Motor neuron (in vitro differentiated cells): ENCODE measurements at regions not wholly inside any gene's neighbourhood (a gene's known extent, or its start where the extent isn't known, plus 50 kb on each side); places are given as distances from the start of the nearest gene placed in this dataset.

Experiments
- ATAC-seq, 8 experiments: fragments of 200-7000 bp; cut with Tn5 transposase; replicated peaks in 6 of 8; 2 replicates each; pipeline ENCODE4 v1.8.0; 2021; ENCODE audit warnings: mild to moderate bottlenecking in 8 of 8, moderate library complexity in 8 of 8
- H3K27ac ChIP-seq, 2 donors: fragments of 250-450 bp; sonication (Bioruptor Pico); 2 replicates each; pipeline ENCODE4 v1.9.0; 2021; ENCODE audit warnings: antibody characterized with exemption in 2 of 2, mild to moderate bottlenecking in 2 of 2, moderate library complexity in 1 of 2
- H3K4me1 ChIP-seq, 2 donors: fragments of 250-450 bp; sonication (Bioruptor Pico); replicated peaks in 1 of 2; 2 replicates each; pipeline ENCODE4 v1.6.1; 2021; ENCODE audit warnings: antibody characterized with exemption in 2 of 2, mild to moderate bottlenecking in 2 of 2, moderate library complexity in 1 of 2
- H3K4me3 ChIP-seq, 5 donors: fragments of 250-450 bp; sonication (Bioruptor Pico); 2 replicates each; pipeline ENCODE4 v1.9.0; 2021; ENCODE audit warnings: antibody characterized with exemption in 5 of 5, mild to moderate bottlenecking in 5 of 5, moderate library complexity in 4 of 5
- WGBS, 10 experiments: fragments of 450-650 bp; shearing (Covaris generic); methylation state at CpG; one replicate each; pipeline ENCODE4 v1.0.0; 2022; 5-methylcytosine and 5-hydroxymethylcytosine counted together
- in situ Hi-C, 9 experiments: fragments of 400-800 bp; cut with MboI; loops; one replicate each; pipeline ENCODE4 v1.15.0; 2021; ENCODE audit warnings: low sequenced_read_pairs in 9 of 9, low pct_unique_long_range_greater_than_20kb in 2 of 9; ENCODE audit not compliant: unreplicated experiment in 9 of 9

DNA sequence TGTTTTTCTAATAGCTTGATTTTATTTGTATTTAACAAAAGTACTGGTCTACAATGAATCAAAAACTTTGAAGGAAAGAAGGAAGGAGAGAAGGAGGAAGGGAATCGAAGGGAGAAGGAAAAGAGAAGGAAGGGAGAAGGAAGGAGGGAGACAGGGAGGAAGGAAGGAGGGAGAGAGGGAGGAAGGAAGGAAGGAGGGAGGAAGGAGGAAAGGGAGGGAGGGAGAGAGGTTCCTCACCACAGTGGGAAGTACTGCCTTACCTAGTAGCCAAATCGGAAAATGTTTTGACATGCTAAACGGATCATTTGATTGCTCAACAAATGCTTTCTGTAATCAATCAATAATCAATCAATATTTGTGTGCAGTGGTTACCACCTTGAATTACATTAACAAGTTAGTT, 225.8 kb upstream of the CELF2 start:
- H3K4me1 ChIP-seq: peaks cover 8 to 10% of the 10 kb centered on the region in 2 donors
- in situ Hi-C loops: no loop called here
- no peak overlapping the region for H3K4me3 ChIP-seq
- no peak for ATAC-seq
- 20 to 100% (median 67%) methylated on average over 1 to 3 of the region's 3 CpGs; no CpG with 5 or more reads in 3 of the 10 experiments for WGBS, 10 experiments
- H3K27ac ChIP-seq: no peak overlapping the region

DNA sequence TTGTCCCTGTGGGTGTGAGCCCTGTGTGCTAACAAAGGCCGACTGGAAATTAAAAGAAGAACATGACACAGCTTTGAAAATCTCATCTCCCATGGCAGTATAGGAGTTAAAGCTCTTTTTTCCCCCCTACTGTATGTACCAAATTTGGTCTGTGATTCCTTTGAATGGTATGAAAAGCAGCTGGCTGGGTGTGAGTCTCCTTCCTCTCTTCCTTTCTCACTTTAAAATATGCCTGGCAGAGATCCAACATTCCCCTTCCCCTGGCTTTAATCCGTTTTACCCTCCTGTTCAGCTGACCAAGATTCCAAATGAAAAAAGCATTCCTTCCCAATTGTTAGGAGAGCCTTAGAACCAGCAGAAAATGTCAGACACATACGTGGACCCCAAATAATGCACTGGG, 225.0 kb upstream of the CELF2 start:
- ATAC-seq: peak; percentile 58 to 82 (median 69)
- Histone ChIP-seq H3K4me3 (no peak overlapping the region), H3K27ac (no peak overlapping the region), H3K4me1 (peaks cover 8 to 10% of the 10 kb centered on the region in 2 donors)
- in situ Hi-C loops: no loop called here
- 0 to 44% (median 11%) methylated on average over 1 to 3 of the region's 3 CpGs for WGBS, 10 experiments

DNA sequence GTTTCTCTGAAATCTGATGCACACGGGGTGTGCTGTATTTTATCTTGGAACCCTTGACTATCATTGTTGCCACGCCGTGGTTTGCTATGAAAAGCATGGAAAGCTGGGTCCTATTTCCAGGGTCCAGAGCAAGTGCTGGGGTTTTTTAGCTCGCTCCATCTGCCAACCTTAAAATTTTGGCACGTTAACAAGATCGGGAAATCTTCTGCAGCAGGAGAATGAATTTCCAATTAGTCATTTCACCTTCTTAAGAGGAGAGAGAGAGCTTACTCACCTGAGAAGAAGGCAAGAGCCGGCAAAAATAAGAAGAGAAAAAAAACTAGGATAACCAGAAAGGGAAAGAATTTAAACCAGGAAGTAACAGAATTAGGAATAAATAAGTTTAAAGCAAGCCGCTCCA, 223.6 kb upstream of the CELF2 start:
- Histone ChIP-seq H3K27ac (no peak overlapping the region), H3K4me3 (no peak overlapping the region), H3K4me1 (peaks cover 10 to 18% of the 10 kb centered on the region in 2 donors)
- in situ Hi-C loops: no loop called here
- 48 to 100% (median 89%) methylated on average over 3 to 8 of the region's 8 CpGs for WGBS, 10 experiments
- no peak for ATAC-seq

DNA sequence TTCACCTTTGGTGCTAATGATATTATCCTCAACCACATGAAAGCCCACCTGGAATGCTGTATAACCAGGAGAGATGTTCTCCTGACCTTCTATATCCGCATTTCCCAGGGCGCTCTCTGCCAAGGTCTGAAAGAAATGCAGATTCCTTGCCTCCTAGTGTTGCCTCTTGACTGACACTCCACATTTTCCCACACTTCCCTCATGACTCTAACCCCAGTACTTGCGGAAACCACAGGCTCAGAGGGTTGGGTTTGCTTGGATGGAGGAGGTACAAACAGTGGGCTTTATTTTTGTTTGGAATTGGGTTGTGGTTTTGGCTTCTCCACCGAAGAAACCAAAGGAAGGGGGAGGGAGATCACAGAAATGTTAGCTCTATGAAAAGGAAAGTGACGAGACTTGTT, 222.9 kb upstream of the CELF2 start:
- WGBS, 10 experiments: 61 to 100% (median 84%) methylated on average over 1 to 5 of the region's 5 CpGs; no CpG with 5 or more reads in 2 of the 10 experiments
- no peak overlapping the region for H3K27ac ChIP-seq

DNA sequence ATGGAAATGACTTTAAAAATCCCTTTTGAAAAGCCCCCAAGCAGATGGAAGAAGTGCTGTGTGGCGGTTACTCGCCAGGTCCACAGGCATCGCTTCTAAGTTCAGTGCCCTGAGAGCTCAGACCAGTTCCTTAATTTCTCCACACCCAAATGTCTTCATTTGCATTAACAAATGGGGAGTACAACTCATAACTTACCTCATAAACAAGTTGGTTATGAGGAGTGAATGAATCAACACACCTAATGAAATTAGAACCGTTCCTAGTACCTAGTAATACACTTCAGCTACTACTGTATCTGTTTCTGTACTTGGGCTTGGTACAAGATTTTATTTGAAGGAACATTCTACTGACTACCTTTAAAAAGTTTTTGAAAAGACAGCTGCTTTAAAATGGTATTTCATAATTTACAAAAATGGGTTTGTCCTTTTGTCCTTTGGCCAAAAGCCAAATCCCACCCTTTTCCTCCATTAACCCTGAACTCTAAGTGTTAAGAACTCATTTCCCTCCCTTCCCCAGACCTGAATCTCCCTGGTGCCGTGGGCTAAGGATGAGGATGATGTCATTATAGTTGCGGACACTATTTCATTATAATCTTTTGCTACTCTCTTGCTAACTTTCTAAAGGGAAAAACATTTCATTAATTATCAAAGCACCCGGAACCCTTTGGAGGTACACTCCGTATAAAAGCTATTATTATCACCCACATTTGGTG, 221.5 kb upstream of the CELF2 start:
- peak in 4 of 8 experiments; percentile 29 to 53 (median 40) for ATAC-seq
- WGBS, 10 experiments: 28 to 100% (median 89%) methylated on average over 3 to 7 of the region's 8 CpGs; no CpG with 5 or more reads in 1 of the 10 experiments
- in situ Hi-C loops: no loop called here
- peaks cover 10 to 18% of the 10 kb centered on the region in 2 donors for H3K4me1 ChIP-seq
- no peak overlapping the region for H3K4me3 ChIP-seq
- no peak overlapping the region for H3K27ac ChIP-seq

More for the DNA sequence above, 222.9 kb upstream of the CELF2 start:
- no peak for ATAC-seq
- in situ Hi-C loops: no loop called here
- H3K4me3 ChIP-seq: no peak overlapping the region
- peaks cover 10 to 18% of the 10 kb centered on the region in 2 donors for H3K4me1 ChIP-seq

DNA sequence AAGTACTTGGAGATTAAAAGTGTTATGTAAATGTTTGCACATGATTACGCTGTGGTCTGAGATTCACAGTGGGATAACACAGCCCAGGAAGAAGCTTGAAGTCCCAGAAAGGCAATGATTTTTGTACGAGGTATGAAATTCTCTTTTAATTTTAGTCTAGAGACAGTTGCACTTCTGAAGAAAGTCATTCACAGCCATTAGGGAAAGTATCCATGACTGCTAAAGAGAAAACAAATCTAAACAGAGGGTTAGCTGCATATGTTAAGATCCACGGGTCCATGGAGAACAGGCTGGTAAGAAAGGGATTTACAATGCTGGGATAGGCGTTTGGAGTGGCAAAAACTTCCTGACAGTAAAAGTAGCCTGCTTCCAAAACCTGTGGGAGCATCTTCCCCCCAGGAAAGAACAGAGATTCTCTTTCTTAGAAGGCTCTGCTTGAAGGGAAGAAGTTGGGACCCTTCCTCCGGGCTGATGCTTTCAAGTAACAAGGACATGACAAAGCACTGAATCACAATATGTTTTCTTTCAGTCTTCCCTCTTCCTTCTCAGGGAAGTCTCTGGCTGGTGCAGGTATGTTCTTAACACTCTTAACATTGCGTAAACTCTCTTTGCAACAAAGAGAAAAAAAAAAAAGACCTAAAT, 220.8 kb upstream of the CELF2 start:
- in situ Hi-C loops: no loop called here
- peaks cover 10 to 18% of the 10 kb centered on the region in 2 donors for H3K4me1 ChIP-seq
- WGBS, 10 experiments: 6 to 100% (median 60%) methylated on average over 1 to 6 of the region's 6 CpGs
- no peak overlapping the region for H3K4me3 ChIP-seq
- ATAC-seq: peak in 4 of 8 experiments; percentile 7 to 57 (median 46)
- H3K27ac ChIP-seq: no peak overlapping the region

DNA sequence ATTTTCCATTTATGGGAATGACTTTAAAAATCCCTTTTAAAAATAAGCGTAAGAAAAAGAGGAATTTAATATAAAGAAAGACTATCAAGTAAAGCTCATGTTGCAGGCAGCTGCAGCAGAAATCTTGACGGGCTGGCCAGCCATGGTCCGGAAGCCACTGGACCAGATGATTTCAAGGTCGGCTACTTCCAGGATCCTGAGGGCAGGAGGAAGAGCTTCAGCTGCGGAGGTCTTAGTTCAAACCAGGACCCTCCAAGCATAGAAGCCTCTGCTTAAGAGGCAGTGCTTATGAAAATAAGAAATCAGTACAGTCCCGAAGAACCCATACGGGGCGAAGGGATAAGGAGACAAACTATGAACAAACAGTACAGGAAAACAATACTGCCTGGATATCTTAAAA, 220.2 kb upstream of the CELF2 start:
- no peak for ATAC-seq
- no peak overlapping the region for H3K4me3 ChIP-seq
- WGBS, 10 experiments: 0 to 84% (median 77%) methylated on average over 1 to 8 of the region's 8 CpGs
- H3K27ac ChIP-seq: no peak overlapping the region
- peaks cover 6 to 15% of the 10 kb centered on the region in 2 donors for H3K4me1 ChIP-seq
- in situ Hi-C loops: no loop called here

DNA sequence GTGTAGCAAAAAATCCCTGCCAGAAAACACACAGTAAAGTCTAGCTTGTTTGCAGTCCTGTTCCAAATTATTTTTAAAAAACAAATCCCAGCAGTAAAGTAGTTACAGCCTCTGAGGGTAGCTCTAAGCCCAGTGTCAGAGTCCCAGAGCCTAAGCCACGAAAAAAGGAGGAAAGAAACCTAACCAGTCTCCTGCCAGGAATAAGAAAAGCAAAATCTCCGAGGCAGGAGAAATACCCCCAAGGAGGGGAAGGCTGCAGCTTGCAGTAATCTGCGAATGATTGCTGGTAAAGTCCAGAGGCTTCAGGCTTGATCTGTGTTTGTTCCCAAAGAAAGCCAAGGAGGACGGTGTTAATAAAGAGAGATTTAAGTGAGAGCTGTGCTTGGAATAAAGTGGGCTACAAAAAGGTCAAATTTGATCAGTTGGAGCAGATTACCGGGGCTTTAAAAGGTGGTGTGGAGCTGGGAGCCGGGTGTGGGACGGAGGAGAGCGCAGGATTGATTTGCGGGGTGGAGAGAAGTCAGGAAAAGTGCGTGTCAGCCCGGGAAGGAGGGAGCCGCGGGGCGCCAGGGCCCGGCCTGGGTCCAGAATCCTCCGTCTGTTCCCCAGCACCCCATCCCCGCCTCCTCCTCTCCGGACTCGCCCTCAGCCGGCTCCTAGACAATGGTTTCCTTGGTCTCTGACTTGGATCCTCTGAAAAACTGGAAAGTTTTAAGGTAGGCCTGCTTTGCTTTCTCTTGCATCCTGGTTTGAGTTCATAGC, 219.4 kb upstream of the CELF2 start:
- ATAC-seq: peak in 5 of 8 experiments; percentile 16 to 48 (median 23)
- WGBS, 10 experiments: 0 to 51% (median 37%) methylated on average over 1 to 15 of the region's 20 CpGs; no CpG with 5 or more reads in 1 of the 10 experiments
- H3K4me1 ChIP-seq: peaks cover 0 to 10% of the 10 kb centered on the region in 2 donors
- in situ Hi-C loops: no loop called here
- H3K27ac ChIP-seq: no peak overlapping the region
- no peak overlapping the region for H3K4me3 ChIP-seq

DNA sequence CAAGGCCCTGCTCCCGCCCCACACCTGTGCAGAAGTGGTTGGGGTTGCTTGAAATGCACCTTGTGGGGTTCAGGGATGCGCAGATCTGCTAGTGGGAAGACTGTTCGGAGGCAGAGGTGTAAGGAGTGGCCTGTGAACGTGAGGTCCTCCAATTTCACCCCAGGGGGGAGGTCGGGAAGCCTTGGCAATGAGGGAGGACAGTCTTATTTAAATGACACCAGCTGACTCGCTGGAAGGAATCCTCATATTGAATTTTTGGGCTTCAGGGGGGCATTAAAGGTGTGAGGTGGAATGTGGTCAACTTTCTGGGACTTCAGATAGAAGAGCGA, 218.8 kb upstream of the CELF2 start:
- no peak for ATAC-seq
- Histone ChIP-seq H3K4me3 (no peak overlapping the region), H3K4me1 (peaks cover 0 to 10% of the 10 kb centered on the region in 2 donors), H3K27ac (no peak overlapping the region)
- 10 to 84% (median 67%) methylated on average over 2 to 6 of the region's 7 CpGs; no CpG with 5 or more reads in 4 of the 10 experiments for WGBS, 10 experiments
- in situ Hi-C loops: no loop called here

DNA sequence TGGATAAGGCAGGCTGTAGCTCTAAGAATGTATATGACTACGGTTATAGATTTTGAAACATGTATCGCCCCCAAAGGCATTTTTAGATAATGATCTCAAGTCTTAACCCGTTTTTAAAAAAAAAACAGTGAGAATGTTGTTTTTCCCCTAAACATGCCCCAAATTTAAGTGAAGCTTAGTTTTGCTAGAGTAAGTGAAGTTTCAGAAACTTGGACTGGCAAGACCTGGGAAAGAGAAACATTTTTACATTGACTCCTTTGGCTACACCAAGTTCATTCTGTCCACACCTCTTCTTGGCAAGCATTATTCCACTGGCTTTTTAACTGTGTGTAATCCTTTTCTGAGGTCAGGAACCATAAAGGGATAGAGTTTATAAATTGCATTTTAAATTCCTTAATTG, 216.7 kb upstream of the CELF2 start:
- WGBS, 10 experiments: 47 to 100% (median 92%) methylated on average over 1 to 3 of the region's 3 CpGs
- peak in 1 of 8 experiments; percentile 9 for ATAC-seq
- Histone ChIP-seq H3K4me3 (no peak overlapping the region), H3K27ac (no peak overlapping the region), H3K4me1 (peaks cover 0 to 10% of the 10 kb centered on the region in 2 donors)
- in situ Hi-C loops: no loop called here

DNA sequence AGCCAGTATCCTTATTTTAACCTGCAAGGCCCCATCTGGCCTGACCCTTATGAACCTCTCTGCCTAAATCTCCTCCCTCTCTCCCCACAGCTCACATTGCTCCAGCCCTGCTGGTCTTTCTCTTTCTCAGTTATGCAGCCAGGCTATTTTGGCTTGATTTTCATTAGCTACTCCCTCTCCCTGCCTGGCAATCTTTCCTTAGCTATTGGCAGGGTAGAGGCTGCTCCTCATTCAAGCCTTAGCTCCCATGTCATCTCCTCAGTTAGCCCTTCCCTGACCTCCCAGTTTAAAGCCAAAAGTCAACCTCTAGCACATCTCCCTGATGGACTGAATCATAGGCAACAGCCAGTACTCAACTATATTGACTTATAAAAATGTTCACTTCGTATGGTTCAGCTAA, 214.4 kb upstream of the CELF2 start:
- no peak overlapping the region for H3K27ac ChIP-seq
- ATAC-seq: peak in 2 of 8 experiments; percentile 39 to 51
- in situ Hi-C loops: no loop called here
- no peak overlapping the region for H3K4me3 ChIP-seq
- WGBS, 10 experiments: 20 to 80% (median 40%) methylated on average over 1 of the region's 1 CpG; no CpG with 5 or more reads in 5 of the 10 experiments
- H3K4me1 ChIP-seq: peaks cover 0 to 7% of the 10 kb centered on the region in 2 donors

DNA sequence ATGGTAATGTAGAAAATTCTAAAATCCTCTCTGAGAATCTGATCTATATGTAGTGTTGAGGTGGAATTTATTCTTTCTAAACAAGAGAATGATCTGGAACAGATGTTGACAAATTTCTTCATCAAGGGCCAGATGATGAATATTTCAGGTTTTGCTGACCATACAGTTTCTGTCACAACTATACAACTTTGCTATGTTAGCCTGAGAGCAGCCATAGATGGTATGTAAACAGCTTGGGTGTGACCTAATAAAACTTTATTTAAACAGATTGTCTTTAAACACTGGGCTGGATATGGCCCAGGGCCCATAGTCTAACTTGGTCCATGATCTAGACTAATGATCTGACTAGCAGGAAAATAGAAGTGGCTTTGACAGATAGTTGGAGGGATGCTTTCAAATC, 213.6 kb upstream of the CELF2 start:
- ATAC-seq: no peak
- Histone ChIP-seq H3K27ac (no peak overlapping the region), H3K4me3 (no peak overlapping the region), H3K4me1 (no peaks in the 10 kb centered on the region)
- in situ Hi-C loops: no loop called here

DNA sequence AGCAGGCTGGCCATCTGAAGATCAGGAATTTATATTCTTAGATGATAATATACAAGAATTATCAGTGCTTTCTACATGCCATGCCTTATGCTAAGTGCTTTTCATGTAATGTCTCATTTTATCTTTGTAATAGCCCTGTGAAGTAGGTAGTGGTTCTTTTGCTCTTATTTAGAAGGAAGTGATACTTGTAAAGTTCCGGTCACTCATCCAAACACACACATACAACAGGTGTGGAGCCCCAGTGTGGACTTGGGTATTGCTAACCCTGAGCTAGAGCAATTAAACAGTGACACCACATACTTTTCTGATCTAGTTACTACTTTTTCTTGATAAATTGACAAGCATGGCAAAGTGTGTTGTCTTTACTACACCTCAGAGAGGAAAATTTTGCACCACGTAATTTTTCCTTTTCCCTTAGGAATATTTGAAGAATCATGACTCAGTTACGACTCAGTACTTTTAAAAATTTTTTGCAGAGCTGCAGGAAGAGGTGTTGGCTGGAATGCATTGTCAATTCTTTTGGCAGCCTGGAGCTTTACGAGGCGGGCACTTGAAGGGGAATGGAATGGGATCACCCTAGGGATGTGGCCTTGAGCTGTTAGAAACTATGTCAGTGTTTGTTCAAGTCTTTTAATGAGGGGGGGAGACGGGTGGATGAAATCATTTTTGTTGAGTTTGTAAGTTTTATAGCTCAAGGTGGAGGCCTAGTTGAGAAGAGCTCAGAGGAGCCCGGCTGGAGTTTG, 212.5 kb upstream of the CELF2 start:
- peak in 2 of 8 experiments; percentile 49 to 56 for ATAC-seq
- no peak overlapping the region for H3K4me3 ChIP-seq
- in situ Hi-C loops: no loop called here
- H3K27ac ChIP-seq: no peak overlapping the region
- 20 to 100% (median 81%) methylated on average over 1 to 5 of the region's 7 CpGs for WGBS, 10 experiments
- H3K4me1 ChIP-seq: no peaks in the 10 kb centered on the region
